ENCODE measurements at regions not wholly inside any gene's neighbourhood (a gene's known extent, or its start where the extent isn't known, plus 50 kb on each side); places are given as distances from the start of the nearest gene placed in this dataset.
"Not testable (repeated sequence)": the region's sequence is repeated elsewhere in the genome, so short reads cannot be mapped to it uniquely, and the experiment has no call there.

DNA sequence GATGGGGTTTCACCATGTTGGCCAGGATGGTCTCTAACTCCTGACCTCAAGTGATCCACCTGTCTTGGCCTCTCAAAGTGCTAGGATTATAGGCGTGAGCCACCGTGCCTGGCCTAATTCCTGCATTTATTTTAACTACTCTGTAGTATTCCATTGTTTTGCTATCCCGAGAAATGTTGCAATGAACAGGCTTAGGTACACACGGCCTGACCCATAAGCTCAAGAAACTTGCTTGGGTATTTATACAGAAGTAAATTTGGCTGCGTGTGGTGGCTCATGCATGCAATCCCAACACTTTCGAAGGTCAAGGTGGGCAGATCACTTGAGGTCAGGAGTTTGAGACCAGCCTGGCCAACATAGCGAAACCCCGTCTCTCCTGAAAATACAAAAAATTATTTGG is 67.1 kb upstream of the GPCPD1 start:
- TF ChIP-seq CTCF, POLR2A (IDR thresholded peaks at IDR 0.05): not testable (repeated sequence)

Data from Peyer's patch (tissue), 4 donors.